ENCODE measurements at regions not wholly inside any gene's neighbourhood (a gene's known extent, or its start where the extent isn't known, plus 50 kb on each side); places are given as distances from the start of the nearest gene placed in this dataset.

DNA sequence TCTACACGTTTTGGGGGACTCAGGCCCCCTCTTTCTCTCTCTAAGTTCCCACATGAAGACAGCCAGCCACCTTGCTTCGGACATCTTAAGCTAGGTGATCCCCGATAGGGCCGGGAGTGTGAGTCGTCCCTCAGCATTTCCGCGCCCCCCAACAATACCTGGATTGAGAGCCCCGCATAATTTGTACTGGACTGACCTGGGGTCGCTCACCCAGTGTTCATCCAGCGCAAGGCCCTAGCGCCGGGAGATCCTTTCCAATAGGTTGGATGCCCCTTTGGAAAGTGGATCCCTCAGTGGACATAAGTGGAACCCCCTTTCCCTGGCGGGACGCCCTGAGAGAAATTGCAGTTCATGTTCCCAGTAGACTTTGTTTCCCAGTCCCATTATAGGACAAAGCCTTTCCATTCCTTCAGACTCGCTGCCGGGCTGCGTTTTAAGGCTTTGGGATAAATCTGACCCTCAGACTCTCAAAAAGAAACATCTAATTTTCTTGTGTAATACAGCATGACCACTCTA is 77.8 kb upstream of the KCNH7 start:
- no peak for TF ChIP-seq POLR2A (IDR thresholded peaks at IDR 0.05)
- TF ChIP-seq, protein P1, sequence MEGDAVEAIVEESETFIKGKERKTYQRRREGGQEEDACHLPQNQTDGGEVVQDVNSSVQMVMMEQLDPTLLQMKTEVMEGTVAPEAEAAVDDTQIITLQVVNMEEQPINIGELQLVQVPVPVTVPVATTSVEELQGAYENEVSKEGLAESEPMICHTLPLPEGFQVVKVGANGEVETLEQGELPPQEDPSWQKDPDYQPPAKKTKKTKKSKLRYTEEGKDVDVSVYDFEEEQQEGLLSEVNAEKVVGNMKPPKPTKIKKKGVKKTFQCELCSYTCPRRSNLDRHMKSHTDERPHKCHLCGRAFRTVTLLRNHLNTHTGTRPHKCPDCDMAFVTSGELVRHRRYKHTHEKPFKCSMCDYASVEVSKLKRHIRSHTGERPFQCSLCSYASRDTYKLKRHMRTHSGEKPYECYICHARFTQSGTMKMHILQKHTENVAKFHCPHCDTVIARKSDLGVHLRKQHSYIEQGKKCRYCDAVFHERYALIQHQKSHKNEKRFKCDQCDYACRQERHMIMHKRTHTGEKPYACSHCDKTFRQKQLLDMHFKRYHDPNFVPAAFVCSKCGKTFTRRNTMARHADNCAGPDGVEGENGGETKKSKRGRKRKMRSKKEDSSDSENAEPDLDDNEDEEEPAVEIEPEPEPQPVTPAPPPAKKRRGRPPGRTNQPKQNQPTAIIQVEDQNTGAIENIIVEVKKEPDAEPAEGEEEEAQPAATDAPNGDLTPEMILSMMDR (IDR thresholded peaks at IDR 0.05): no peak
